ENCODE measurements at regions not wholly inside any gene's neighbourhood (a gene's known extent, or its start where the extent isn't known, plus 50 kb on each side); places are given as distances from the start of the nearest gene placed in this dataset.

DNA sequence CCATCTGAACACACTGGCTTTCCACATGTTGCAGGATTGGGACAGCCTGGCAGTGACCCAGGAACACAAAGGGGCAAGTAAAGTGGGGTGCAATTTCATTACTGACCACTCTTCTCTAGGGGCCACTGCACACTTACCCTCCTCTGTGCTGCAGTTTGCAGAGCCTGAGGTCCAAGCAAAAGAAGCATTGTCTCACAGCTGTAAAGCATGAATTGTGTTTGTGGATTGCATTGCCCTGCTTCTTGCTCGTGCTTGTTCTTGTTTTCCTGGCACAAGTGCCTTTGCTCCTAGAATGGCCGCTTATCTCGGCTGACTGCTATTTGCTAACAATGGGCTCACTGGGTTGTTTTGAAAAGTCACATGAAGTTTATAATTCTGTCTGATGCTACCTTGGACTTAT is 209.1 kb upstream of the JADE1 start:
- Histone ChIP-seq H3K4me3 (ENCODE audit: low read depth, low read length) (no peak overlapping the region), H3K36me3 (ENCODE audit: control insufficient read depth, insufficient read depth, low read length) (no peaks in the 10 kb centered on the region), H3K27me3 (ENCODE audit: control insufficient read depth, insufficient read depth, low read length) (no peaks in the 10 kb centered on the region)
- FAIRE-seq (no peak), DNase-seq (ENCODE audit: low read depth) (peak; percentile 56)
- TF ChIP-seq, protein P1, sequence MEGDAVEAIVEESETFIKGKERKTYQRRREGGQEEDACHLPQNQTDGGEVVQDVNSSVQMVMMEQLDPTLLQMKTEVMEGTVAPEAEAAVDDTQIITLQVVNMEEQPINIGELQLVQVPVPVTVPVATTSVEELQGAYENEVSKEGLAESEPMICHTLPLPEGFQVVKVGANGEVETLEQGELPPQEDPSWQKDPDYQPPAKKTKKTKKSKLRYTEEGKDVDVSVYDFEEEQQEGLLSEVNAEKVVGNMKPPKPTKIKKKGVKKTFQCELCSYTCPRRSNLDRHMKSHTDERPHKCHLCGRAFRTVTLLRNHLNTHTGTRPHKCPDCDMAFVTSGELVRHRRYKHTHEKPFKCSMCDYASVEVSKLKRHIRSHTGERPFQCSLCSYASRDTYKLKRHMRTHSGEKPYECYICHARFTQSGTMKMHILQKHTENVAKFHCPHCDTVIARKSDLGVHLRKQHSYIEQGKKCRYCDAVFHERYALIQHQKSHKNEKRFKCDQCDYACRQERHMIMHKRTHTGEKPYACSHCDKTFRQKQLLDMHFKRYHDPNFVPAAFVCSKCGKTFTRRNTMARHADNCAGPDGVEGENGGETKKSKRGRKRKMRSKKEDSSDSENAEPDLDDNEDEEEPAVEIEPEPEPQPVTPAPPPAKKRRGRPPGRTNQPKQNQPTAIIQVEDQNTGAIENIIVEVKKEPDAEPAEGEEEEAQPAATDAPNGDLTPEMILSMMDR (IDR thresholded peaks at IDR 0.05; ENCODE audit: insufficient read depth, low read length, severe bottlenecking) = no peak

DNA sequence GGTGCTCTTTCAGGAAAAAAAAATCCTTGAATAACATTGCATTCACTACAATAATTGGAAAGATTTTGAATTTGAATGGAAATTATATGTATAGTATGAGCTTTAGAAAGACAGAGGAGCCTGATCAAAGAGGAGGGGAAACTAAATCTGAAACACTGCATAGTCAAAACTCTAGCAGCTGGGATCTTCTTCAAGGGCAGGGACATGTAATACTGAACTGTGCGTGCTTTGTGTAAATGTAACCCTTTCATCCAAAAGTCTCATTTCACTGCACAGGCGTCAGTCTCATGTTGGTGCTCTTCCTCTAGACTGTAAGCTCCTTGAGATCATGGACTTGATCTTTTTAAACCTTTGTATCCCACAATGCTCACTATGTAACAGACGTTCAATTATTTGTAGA is 212.0 kb upstream of the JADE1 start:
- Histone ChIP-seq H3K27me3 (ENCODE audit: control insufficient read depth, insufficient read depth, low read length) (no peaks in the 10 kb centered on the region), H3K36me3 (ENCODE audit: control insufficient read depth, insufficient read depth, low read length) (no peaks in the 10 kb centered on the region), H3K4me3 (ENCODE audit: low read depth, low read length) (no peak overlapping the region)
- DNase-seq (ENCODE audit: low read depth) (no peak), FAIRE-seq (no peak)
- TF ChIP-seq, protein P1 (IDR thresholded peaks at IDR 0.05; ENCODE audit: insufficient read depth, low read length, severe bottlenecking) = no peak

DNA sequence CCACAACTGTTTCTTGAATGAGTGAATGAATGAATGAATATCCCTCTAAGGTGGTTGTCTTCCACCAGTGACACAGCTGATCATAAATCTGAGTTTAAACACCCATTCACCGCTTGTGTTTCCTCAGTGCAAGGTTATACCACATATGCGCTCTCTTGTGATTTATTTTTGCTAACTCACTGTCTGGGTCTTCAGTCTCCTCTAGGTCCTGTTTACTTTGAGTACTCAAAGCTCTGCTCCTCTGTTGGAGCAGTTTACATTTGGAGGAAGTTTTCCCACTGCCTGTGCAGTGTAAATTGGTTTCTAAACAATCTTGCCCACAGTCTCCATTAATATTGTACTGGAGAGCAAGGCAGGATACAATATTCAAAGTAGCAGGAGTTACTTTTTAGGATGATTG is 212.6 kb upstream of the JADE1 start:
- TF ChIP-seq, protein P1 (IDR thresholded peaks at IDR 0.05; ENCODE audit: insufficient read depth, low read length, severe bottlenecking) = no peak
- DNase-seq (ENCODE audit: low read depth) (no peak), FAIRE-seq (no peak)
- Histone ChIP-seq H3K36me3 (ENCODE audit: control insufficient read depth, insufficient read depth, low read length) (no peaks in the 10 kb centered on the region), H3K27me3 (ENCODE audit: control insufficient read depth, insufficient read depth, low read length) (no peaks in the 10 kb centered on the region), H3K4me3 (ENCODE audit: low read depth, low read length) (no peak overlapping the region)

- no peaks in the 10 kb centered on the region for H3K36me3 ChIP-seq (ENCODE audit: control insufficient read depth, insufficient read depth, low read length)
- TF ChIP-seq, protein P1 (IDR thresholded peaks at IDR 0.05; ENCODE audit: insufficient read depth, low read length, severe bottlenecking) = no peak
These were observed 213.4 kb upstream of the JADE1 start for GRCh38 chr4:128596115-128596514.

DNA sequence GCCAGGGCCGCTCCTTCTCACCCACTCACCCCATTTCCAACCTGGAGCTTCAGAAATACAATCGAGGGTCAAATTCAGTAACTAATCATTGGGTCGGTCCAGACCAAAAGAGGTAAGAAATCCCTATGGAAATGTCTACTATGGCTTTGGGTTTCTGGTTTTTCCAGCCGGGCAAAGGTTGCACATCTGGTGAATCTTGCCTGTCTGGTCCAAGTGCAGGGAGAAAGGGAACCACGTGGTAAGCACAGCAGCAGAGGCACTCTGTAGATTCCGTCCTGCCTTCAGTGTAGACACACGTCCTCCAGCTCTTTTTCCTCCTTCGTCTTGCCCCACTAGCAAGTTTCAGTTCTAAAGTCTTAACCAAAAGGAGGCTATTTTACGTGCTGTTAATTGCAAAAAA is 218.0 kb upstream of the JADE1 start:
- TF ChIP-seq, protein P1 (IDR thresholded peaks at IDR 0.05; ENCODE audit: insufficient read depth, low read length, severe bottlenecking) = no peak

More at GRCh38 chr4:128596115-128596514, 213.4 kb upstream of the JADE1 start:
- no peak for FAIRE-seq
- no peak for DNase-seq (ENCODE audit: low read depth)
- no peaks in the 10 kb centered on the region for H3K27me3 ChIP-seq (ENCODE audit: control insufficient read depth, insufficient read depth, low read length)
- H3K4me3 ChIP-seq (ENCODE audit: low read depth, low read length) = no peak overlapping the region

GRCh38 chr4:128590773-128591172 is 218.7 kb upstream of the JADE1 start:
- H3K36me3 ChIP-seq (ENCODE audit: control insufficient read depth, insufficient read depth, low read length) = no peaks in the 10 kb centered on the region
- no peak overlapping the region for H3K4me3 ChIP-seq (ENCODE audit: low read depth, low read length)
- FAIRE-seq (no peak), DNase-seq (ENCODE audit: low read depth) (no peak)
- no peaks in the 10 kb centered on the region for H3K27me3 ChIP-seq (ENCODE audit: control insufficient read depth, insufficient read depth, low read length)
- TF ChIP-seq, protein P1 (IDR thresholded peaks at IDR 0.05; ENCODE audit: insufficient read depth, low read length, severe bottlenecking) = no peak

More for the DNA sequence above, 218.0 kb upstream of the JADE1 start:
- no peaks in the 10 kb centered on the region for H3K27me3 ChIP-seq (ENCODE audit: control insufficient read depth, insufficient read depth, low read length)
- no peak for DNase-seq (ENCODE audit: low read depth)
- H3K36me3 ChIP-seq (ENCODE audit: control insufficient read depth, insufficient read depth, low read length) = no peaks in the 10 kb centered on the region
- no peak for FAIRE-seq
- no peak overlapping the region for H3K4me3 ChIP-seq (ENCODE audit: low read depth, low read length)

Measured in bronchial epithelial cell (primary cell).